SU-DHL-6 (cell line): ENCODE measurements at regions not wholly inside any gene's neighbourhood (a gene's known extent, or its start where the extent isn't known, plus 50 kb on each side); places are given as distances from the start of the nearest gene placed in this dataset.
"Not testable (repeated sequence)": the region's sequence is repeated elsewhere in the genome, so short reads cannot be mapped to it uniquely, and the experiment has no call there.

Source experiments
- H2AFZ ChIP-seq: fragments of 200-600 bp; sonication (generic); 2 replicates; pipeline ENCODE4 v1.6.1; 2014; ENCODE audit warnings: low read depth, mild to moderate bottlenecking, moderate library complexity, mixed read lengths, antibody characterized with exemption, low read length; ENCODE audit not compliant: severe bottlenecking
- H3F3A ChIP-seq: fragments of 200-600 bp; shearing (Covaris generic); 2 replicates; pipeline ENCODE4 v1.6.0; 2016; ENCODE audit warnings: antibody characterized with exemption, mild to moderate bottlenecking; ENCODE audit not compliant: insufficient read depth
- H3K27ac ChIP-seq: fragments of 200-600 bp; sonication (generic); 2 replicates; pipeline ENCODE4 v1.5.1; 2016; ENCODE audit warnings: low read depth, mild to moderate bottlenecking, low read length, moderate library complexity, mixed read lengths
- H3K27me3 ChIP-seq: fragments of 200-600 bp; sonication (generic), shearing (Covaris generic); 2 replicates; pipeline ENCODE4 v1.6.0; 2014; ENCODE audit warnings: mild to moderate bottlenecking, low read length
- H3K36me3 ChIP-seq: fragments of 200-600 bp; sonication (generic); 2 replicates; pipeline ENCODE4 v1.6.1; 2014; ENCODE audit warnings: mild to moderate bottlenecking, low read length, mixed read lengths
- H3K4me2 ChIP-seq: fragments of 300-600, 200-600 bp; shearing (Covaris generic), sonication (generic); 2 replicates; pipeline ENCODE4 v1.6.0; 2014; ENCODE audit warnings: low read length, low read depth, mild to moderate bottlenecking; ENCODE audit not compliant: poor library complexity, severe bottlenecking
- H3K4me3 ChIP-seq: fragments of 200-600 bp; sonication (generic); 2 replicates; pipeline ENCODE4 v1.5.1; 2014; ENCODE audit warnings: antibody characterized with exemption, low read length, mild to moderate bottlenecking, mixed read lengths; ENCODE audit not compliant: insufficient read depth, poor library complexity, severe bottlenecking
- H3K79me2 ChIP-seq: fragments of 200-600 bp; sonication (generic); 2 replicates; pipeline ENCODE4 v1.6.1; 2014; ENCODE audit warnings: mild to moderate bottlenecking, low read length, moderate library complexity; ENCODE audit not compliant: insufficient read depth
- H3K9ac ChIP-seq: fragments of 200-600 bp; sonication (generic); 2 replicates; pipeline ENCODE4 v1.7.0; 2014; ENCODE audit warnings: mild to moderate bottlenecking, low read length
- H3K9me2 ChIP-seq: fragments of 200-600 bp; sonication (generic); replicated peaks from 2 replicates; pipeline ENCODE4 v1.6.1; 2014; ENCODE audit warnings: low read length; ENCODE audit not compliant: insufficient read depth
- H3K9me3 ChIP-seq: fragments of 200-600 bp; sonication (generic); 2 replicates; pipeline ENCODE4 v1.6.1; 2014; ENCODE audit warnings: low read length, mixed read lengths; ENCODE audit not compliant: insufficient read depth
- H4K20me1 ChIP-seq: fragments of 200-600 bp; sonication (generic); 2 replicates; pipeline ENCODE4 v1.6.1; 2014; ENCODE audit warnings: low read depth, mild to moderate bottlenecking, antibody characterized with exemption, low read length, moderate library complexity, mixed read lengths
- EZH2phosphoT487 ChIP-seq: fragments of 200-600 bp; sonication (generic), shearing (Covaris generic); conservative IDR thresholded peaks from 2 replicates; pipeline ENCODE4 v1.6.1; 2018; ENCODE audit warnings: mild to moderate bottlenecking, antibody characterized with exemption, low read length, moderate library complexity, mixed read lengths
- TF ChIP-seq, protein P1 (sequence below): fragments of 200-600 bp; sonication (generic); IDR thresholded peaks from one replicate; pipeline ENCODE4 v1.5.1; 2017; ENCODE audit warnings: antibody characterized with exemption, mild to moderate bottlenecking, low read length, moderate library complexity; ENCODE audit not compliant: insufficient read depth, poor library complexity, severe bottlenecking

DNA sequence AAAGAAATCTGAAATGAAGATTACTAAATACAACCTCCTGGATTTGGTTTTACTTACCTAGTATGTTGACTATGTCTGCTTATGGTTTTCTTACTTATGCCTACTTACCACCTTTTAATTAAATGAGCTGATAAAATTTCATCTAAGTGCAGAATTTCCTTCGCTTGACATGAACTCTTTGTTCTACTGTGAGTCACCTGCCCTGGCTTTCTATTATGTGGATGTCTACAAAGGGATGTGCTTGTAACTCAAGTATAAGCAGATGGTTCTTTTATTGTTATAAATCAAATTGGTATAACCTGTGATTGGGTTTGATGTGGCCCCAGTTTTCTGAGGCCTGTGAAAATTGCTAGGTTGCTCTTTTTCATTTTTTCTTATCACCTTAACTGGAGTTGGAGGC, 389.1 kb upstream of the ANKRD30A start:
- H3K4me2 ChIP-seq, result no peak overlapping the region
- H2AFZ ChIP-seq, result no peak overlapping the region
- no peak overlapping the region for H3K9ac ChIP-seq
- no peaks in the 10 kb centered on the region for H3K27me3 ChIP-seq
- H3K4me3 ChIP-seq, result no peak overlapping the region
- H3K27ac ChIP-seq, result no peak overlapping the region
- H3F3A ChIP-seq, result no peaks in the 10 kb centered on the region
- TF ChIP-seq, protein P1, sequence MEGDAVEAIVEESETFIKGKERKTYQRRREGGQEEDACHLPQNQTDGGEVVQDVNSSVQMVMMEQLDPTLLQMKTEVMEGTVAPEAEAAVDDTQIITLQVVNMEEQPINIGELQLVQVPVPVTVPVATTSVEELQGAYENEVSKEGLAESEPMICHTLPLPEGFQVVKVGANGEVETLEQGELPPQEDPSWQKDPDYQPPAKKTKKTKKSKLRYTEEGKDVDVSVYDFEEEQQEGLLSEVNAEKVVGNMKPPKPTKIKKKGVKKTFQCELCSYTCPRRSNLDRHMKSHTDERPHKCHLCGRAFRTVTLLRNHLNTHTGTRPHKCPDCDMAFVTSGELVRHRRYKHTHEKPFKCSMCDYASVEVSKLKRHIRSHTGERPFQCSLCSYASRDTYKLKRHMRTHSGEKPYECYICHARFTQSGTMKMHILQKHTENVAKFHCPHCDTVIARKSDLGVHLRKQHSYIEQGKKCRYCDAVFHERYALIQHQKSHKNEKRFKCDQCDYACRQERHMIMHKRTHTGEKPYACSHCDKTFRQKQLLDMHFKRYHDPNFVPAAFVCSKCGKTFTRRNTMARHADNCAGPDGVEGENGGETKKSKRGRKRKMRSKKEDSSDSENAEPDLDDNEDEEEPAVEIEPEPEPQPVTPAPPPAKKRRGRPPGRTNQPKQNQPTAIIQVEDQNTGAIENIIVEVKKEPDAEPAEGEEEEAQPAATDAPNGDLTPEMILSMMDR, result no peak
- no peak for TF ChIP-seq EZH2phosphoT487
- H3K9me3 ChIP-seq, result no peaks in the 10 kb centered on the region
- no peaks in the 10 kb centered on the region for H4K20me1 ChIP-seq
- H3K9me2 ChIP-seq, result no peaks in the 10 kb centered on the region
- no peaks in the 10 kb centered on the region for H3K36me3 ChIP-seq
- H3K79me2 ChIP-seq, result no peaks in the 10 kb centered on the region

DNA sequence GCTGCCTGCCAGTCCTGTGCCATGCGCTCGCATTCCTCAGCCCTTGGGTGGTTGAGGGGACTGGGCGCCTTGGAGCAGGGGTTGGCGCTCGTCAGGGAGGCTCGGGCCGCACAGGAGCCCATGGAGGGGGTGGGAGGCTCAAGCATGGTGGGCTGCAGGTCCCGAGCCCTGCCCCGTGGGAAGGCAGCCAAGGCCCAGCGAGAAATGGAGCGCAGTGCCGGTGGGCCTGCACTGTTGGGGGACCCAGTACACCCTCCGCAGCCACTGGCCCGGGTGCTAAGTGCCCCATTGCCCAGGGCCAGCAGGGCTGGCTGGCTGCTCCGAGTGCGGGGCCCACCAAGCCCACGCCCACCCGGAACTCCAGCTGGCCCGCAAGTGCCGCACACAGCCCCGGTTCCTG, 390.8 kb upstream of the ANKRD30A start:
- H2AFZ ChIP-seq, H3K36me3 ChIP-seq, H3K9me3 ChIP-seq, H3K9ac ChIP-seq, H4K20me1 ChIP-seq, H3F3A ChIP-seq, H3K4me2 ChIP-seq, H3K4me3 ChIP-seq, H3K79me2 ChIP-seq, H3K27me3 ChIP-seq, H3K27ac ChIP-seq, H3K9me2 ChIP-seq: not testable (repeated sequence)

DNA sequence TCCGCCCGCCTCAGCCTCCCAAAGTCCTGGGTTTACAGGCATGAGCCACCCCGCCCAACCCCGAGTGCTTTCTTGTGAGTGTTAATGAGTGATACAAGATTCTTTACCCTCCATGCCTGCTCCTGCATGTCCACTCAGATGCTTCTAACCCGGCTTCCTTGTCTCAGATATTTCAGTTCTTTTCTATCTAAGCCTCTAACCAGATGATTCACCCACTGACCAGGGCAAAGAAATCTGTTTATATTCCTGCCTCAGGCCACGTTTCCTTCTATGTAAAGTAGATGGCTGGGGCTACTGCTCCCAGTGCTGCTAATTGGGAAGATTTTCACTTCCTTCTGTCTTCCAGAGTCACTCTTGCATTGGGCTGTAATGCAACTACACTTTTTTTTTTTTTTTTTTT, 395.1 kb upstream of the ANKRD30A start:
- Histone ChIP-seq H3K36me3 (no peaks in the 10 kb centered on the region), H3F3A (no peaks in the 10 kb centered on the region), H3K9me2 (no peaks in the 10 kb centered on the region), H4K20me1 (no peaks in the 10 kb centered on the region), H3K79me2 (no peaks in the 10 kb centered on the region), H2AFZ (no peak overlapping the region), H3K9me3 (no peaks in the 10 kb centered on the region), H3K27ac (no peak overlapping the region), H3K4me2 (no peak overlapping the region), H3K4me3 (no peak overlapping the region), H3K27me3 (no peaks in the 10 kb centered on the region), H3K9ac (no peak overlapping the region)
- TF ChIP-seq, protein P1, result no peak
- no peak for TF ChIP-seq EZH2phosphoT487

DNA sequence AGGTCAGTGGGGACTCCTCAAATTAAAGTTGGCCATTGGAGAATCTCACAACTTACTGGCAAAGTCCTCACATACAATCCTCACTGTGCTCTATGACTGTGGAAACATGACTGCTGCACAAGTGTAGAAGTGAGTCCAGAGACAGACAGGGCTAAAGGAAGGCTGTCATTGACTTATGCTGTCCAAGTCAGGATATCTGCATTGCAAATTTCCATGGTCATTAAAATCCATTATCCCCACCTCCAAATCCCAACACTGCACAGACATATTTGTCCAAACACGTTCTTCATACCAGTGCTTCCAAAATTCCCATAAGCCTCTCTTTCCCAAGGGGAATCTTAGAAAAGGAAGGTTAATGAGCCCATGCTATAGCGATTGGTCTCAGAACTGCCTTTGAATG, 396.8 kb upstream of the ANKRD30A start:
- H3K27ac ChIP-seq, result no peak overlapping the region
- no peak for TF ChIP-seq EZH2phosphoT487
- TF ChIP-seq, protein P1, result no peak
- H2AFZ ChIP-seq, result no peak overlapping the region
- no peak overlapping the region for H3K9ac ChIP-seq
- no peaks in the 10 kb centered on the region for H3K79me2 ChIP-seq
- H3K36me3 ChIP-seq, result no peaks in the 10 kb centered on the region
- H3F3A ChIP-seq, result no peaks in the 10 kb centered on the region
- H3K9me3 ChIP-seq, result no peaks in the 10 kb centered on the region
- H3K4me2 ChIP-seq, result no peak overlapping the region
- H3K9me2 ChIP-seq, result no peaks in the 10 kb centered on the region
- H3K27me3 ChIP-seq, result no peaks in the 10 kb centered on the region
- H4K20me1 ChIP-seq, result no peaks in the 10 kb centered on the region
- H3K4me3 ChIP-seq, result no peak overlapping the region
